H9 (cell line): ENCODE measurements at regions not wholly inside any gene's neighbourhood (a gene's known extent, or its start where the extent isn't known, plus 50 kb on each side); places are given as distances from the start of the nearest gene placed in this dataset.

Experiments used
- DNase-seq: peaks from one replicate; pipeline ENCODE4 v3.0.0-alpha.2; 2017
- H2AFZ ChIP-seq: one replicate; pipeline ENCODE4 v1.6.1; 2013; ENCODE audit warnings: mild to moderate bottlenecking, low read length, control low read depth, moderate library complexity
- H2AK5ac ChIP-seq: 2 replicates; pipeline ENCODE4 v1.6.1; 2013; ENCODE audit warnings: low read length, control low read depth, mixed read lengths; ENCODE audit not compliant: insufficient read length
- H2BK120ac ChIP-seq: one replicate; pipeline ENCODE4 v1.6.1; 2013; ENCODE audit warnings: low read depth, mild to moderate bottlenecking, low read length, control low read depth, inconsistent platforms; ENCODE audit not compliant: poor library complexity, severe bottlenecking
- H2BK12ac ChIP-seq: 2 replicates; pipeline ENCODE4 v1.6.1; 2013; ENCODE audit warnings: low read length, control low read depth, mixed read lengths, low read depth; ENCODE audit not compliant: insufficient read length
- H2BK15ac ChIP-seq: 2 replicates; pipeline ENCODE4 v1.6.1; 2013; ENCODE audit warnings: low read depth, low read length, control low read depth
- H2BK20ac ChIP-seq: one replicate; pipeline ENCODE4 v1.6.1; 2013; ENCODE audit warnings: low read depth, mild to moderate bottlenecking, low read length, control low read depth, inconsistent platforms; ENCODE audit not compliant: poor library complexity, severe bottlenecking
- H2BK5ac ChIP-seq: 2 replicates; pipeline ENCODE4 v1.6.1; 2013; ENCODE audit warnings: low read length, control low read depth, mixed read lengths; ENCODE audit not compliant: insufficient read length
- H3K14ac ChIP-seq: 2 replicates; pipeline ENCODE4 v1.6.1; 2013; ENCODE audit warnings: low read length, control low read depth; ENCODE audit not compliant: insufficient read depth
- H3K18ac ChIP-seq: 2 replicates; pipeline ENCODE4 v1.6.1; 2013; ENCODE audit warnings: low read depth, mild to moderate bottlenecking, mixed read lengths, low read length, control low read depth; ENCODE audit not compliant: insufficient read length
- H3K23ac ChIP-seq: 2 replicates; pipeline ENCODE4 v1.6.1; 2013; ENCODE audit warnings: low read length, control low read depth, mixed read lengths, low read depth; ENCODE audit not compliant: insufficient read length
- H3K23me2 ChIP-seq: 2 replicates; pipeline ENCODE4 v1.6.1; 2013; ENCODE audit warnings: low read depth, mild to moderate bottlenecking, mixed read lengths, low read length, control low read depth; ENCODE audit not compliant: insufficient read length, poor library complexity, severe bottlenecking
- H3K27ac ChIP-seq: 2 replicates; pipeline ENCODE4 v1.5.1; 2013; ENCODE audit warnings: low read length, control low read depth, mixed read lengths, low read depth; ENCODE audit not compliant: insufficient read length
- H3K27me3 ChIP-seq: 2 replicates; pipeline ENCODE4 v1.6.1; 2013; ENCODE audit warnings: low read length, control low read depth, inconsistent platforms; ENCODE audit not compliant: insufficient read depth
- H3K4ac ChIP-seq: 2 replicates; pipeline ENCODE4 v1.6.1; 2013; ENCODE audit warnings: low read depth, mild to moderate bottlenecking, control low read depth, inconsistent platforms, low read length, moderate library complexity
- H3K4me1 ChIP-seq: 2 replicates; pipeline ENCODE4 v1.6.1; 2013; ENCODE audit warnings: low read length, control low read depth, inconsistent platforms; ENCODE audit not compliant: insufficient read depth
- H3K4me2 ChIP-seq: 2 replicates; pipeline ENCODE4 v1.6.1; 2013; ENCODE audit warnings: low read length, control low read depth, mixed read lengths; ENCODE audit not compliant: insufficient read length, insufficient read depth
- H3K56ac ChIP-seq: 2 replicates; pipeline ENCODE4 v1.6.1; 2013; ENCODE audit warnings: low read depth, mild to moderate bottlenecking, mixed read lengths, low read length, control low read depth; ENCODE audit not compliant: insufficient read length
- H3K79me1 ChIP-seq: 2 replicates; pipeline ENCODE4 v1.6.1; 2013; ENCODE audit warnings: low read depth, mild to moderate bottlenecking, moderate library complexity, low read length, control low read depth, inconsistent platforms; ENCODE audit not compliant: insufficient read depth, poor library complexity, severe bottlenecking
- H3K79me2 ChIP-seq: 2 replicates; pipeline ENCODE4 v1.6.1; 2013; ENCODE audit warnings: low read length, control low read depth, inconsistent platforms; ENCODE audit not compliant: insufficient read depth
- H3K9ac ChIP-seq: 2 replicates; pipeline ENCODE4 v1.6.1; 2013; ENCODE audit warnings: low read length, control low read depth, mixed read lengths; ENCODE audit not compliant: insufficient read length; ENCODE audit errors: extremely low read depth
- H3K9me3 ChIP-seq: one replicate; pipeline ENCODE4 v1.6.1; 2013; ENCODE audit warnings: low read depth, low read length, inconsistent platforms; ENCODE audit not compliant: control insufficient read depth
- H3T11ph ChIP-seq: one replicate; pipeline ENCODE4 v1.6.1; 2013; ENCODE audit warnings: mild to moderate bottlenecking, low read length, control low read depth, inconsistent platforms
- H4K20me1 ChIP-seq: one replicate; pipeline ENCODE4 v1.6.1; 2013; ENCODE audit not compliant: control insufficient read depth, insufficient read length, insufficient read depth
- H4K5ac ChIP-seq: 2 replicates; pipeline ENCODE4 v1.6.1; 2013; ENCODE audit warnings: low read depth, mild to moderate bottlenecking, mixed read lengths, low read length, control low read depth; ENCODE audit not compliant: insufficient read length
- H4K8ac ChIP-seq: replicated peaks from 2 replicates; pipeline ENCODE4 v1.6.1; 2013; ENCODE audit warnings: low read length, control low read depth, mixed read lengths, low read depth; ENCODE audit not compliant: insufficient read length
- H4K91ac ChIP-seq: 2 replicates; pipeline ENCODE4 v1.6.1; 2013; ENCODE audit warnings: low read depth, mild to moderate bottlenecking, moderate library complexity, mixed read lengths, low read length, control low read depth; ENCODE audit not compliant: insufficient read length
- H3K27ac Mint-ChIP-seq, 3 experiments: 2 replicates in 2 of 3; 3 replicates in 1 of 3; pipeline ENCODE4 v1.8.0; 2020 to 2021; ENCODE audit warnings: mixed read lengths in 3 of 3, mild to moderate bottlenecking in 1 of 3, moderate library complexity in 1 of 3
- H3K27me3 Mint-ChIP-seq: 2 replicates; pipeline ENCODE4 v1.8.0; 2021; ENCODE audit warnings: low read depth, mild to moderate bottlenecking, moderate library complexity, mixed read lengths
- H3K36me3 Mint-ChIP-seq, 3 experiments: 2 replicates in 2 of 3; 3 replicates in 1 of 3; pipeline ENCODE4 v1.8.0; 2020 to 2021; ENCODE audit warnings: low read depth in 3 of 3, mixed read lengths in 3 of 3; ENCODE audit not compliant: insufficient read depth in 1 of 3
- H3K4me1 Mint-ChIP-seq, 2 experiments: 2 replicates each; pipeline ENCODE4 v1.8.0; 2020; ENCODE audit warnings: mixed read lengths in 2 of 2
- H3K4me3 Mint-ChIP-seq, 2 experiments: 2 replicates in 1 of 2; 3 replicates in 1 of 2; pipeline ENCODE4 v1.8.0; 2020 to 2021; ENCODE audit warnings: mild to moderate bottlenecking in 2 of 2, mixed read lengths in 2 of 2, moderate library complexity in 1 of 2
- H3K9me3 Mint-ChIP-seq, 2 experiments: 2 replicates in 1 of 2; 3 replicates in 1 of 2; pipeline ENCODE4 v1.8.0; 2020; ENCODE audit warnings: mild to moderate bottlenecking in 2 of 2, mixed read lengths in 2 of 2, moderate library complexity in 1 of 2
- WGBS: extraction: QIAGEN DNeasy Blood & Tissue Kit; methylation state at CpG from one replicate; pipeline ENCODE4 v1.1.7; 2013; ENCODE audit warnings: missing lambda C conversion rate, low lambda C conversion rate, mixed read lengths; ENCODE audit not compliant: insufficient read length; ENCODE audit errors: extremely low coverage; 5-methylcytosine and 5-hydroxymethylcytosine counted together
- TF ChIP-seq, protein P1 (sequence below): fragments of 200-600 bp; sonication (generic); conservative IDR thresholded peaks from 3 replicates; pipeline ENCODE4 v1.8.0; 2021; ENCODE audit warnings: antibody characterized with exemption, mild to moderate bottlenecking

DNA sequence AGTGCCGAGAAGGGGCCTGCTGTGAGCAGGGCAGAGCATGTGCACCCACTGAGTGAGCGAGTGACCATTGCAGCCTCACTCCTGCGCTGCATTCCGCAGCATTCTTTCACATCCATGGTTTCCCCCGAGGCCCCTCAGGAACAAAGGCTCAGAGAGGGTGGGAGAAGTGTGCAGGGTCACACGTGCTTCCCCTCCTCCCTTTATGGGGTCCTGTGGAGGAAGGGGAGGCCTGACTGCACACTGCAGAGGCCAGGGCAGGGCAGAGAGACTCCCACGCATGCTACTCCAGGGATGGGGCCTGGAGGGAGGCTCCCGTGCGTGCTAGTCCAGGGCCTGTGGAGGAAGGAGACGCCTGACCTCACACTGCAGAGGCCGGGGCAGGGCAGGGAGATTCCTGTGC is 63.2 kb downstream of the DIO3 start:
- no peak overlapping the region for H2AFZ ChIP-seq
- no peaks in the 10 kb centered on the region; a peak in 2 of 5 replicates for H3K9me3 Mint-ChIP-seq

More for the DNA sequence above, 63.2 kb downstream of the DIO3 start:
- peaks cover 16 to 20% of the 10 kb centered on the region in 2 experiments for H3K4me1 Mint-ChIP-seq
- H3K79me2 ChIP-seq, result no peaks in the 10 kb centered on the region
- H2BK120ac ChIP-seq, result no peak overlapping the region
- H2BK20ac ChIP-seq, result no peak overlapping the region
- no peak overlapping the region for H3K9ac ChIP-seq
- no peaks in the 10 kb centered on the region for H3K23me2 ChIP-seq
- H3K23ac ChIP-seq, result no peak overlapping the region
- no peaks in the 10 kb centered on the region; the same call in 1 of the 2 replicates for H3K27me3 ChIP-seq
- no peak overlapping the region; a peak in 1 of 7 replicates for H3K27ac Mint-ChIP-seq
- no peaks in the 10 kb centered on the region; the same call in 1 of the 2 replicates for H3K4me1 ChIP-seq
- H2AK5ac ChIP-seq, result no peak overlapping the region
- H3K18ac ChIP-seq, result no peak overlapping the region
- no peaks in the 10 kb centered on the region for H3K79me1 ChIP-seq
- H3K4me2 ChIP-seq, result no peak overlapping the region
- H3K9me3 ChIP-seq, result no peaks in the 10 kb centered on the region
- no peak overlapping the region for H2BK15ac ChIP-seq
- H3K4ac ChIP-seq, result no peak overlapping the region
- no peak overlapping the region for H4K8ac ChIP-seq
- no peaks in the 10 kb centered on the region for H4K20me1 ChIP-seq
- no peak overlapping the region for H2BK12ac ChIP-seq
- no peak overlapping the region for H3K56ac ChIP-seq
- no peaks in the 10 kb centered on the region; a peak in 1 of 7 replicates for H3K36me3 Mint-ChIP-seq
- no peak overlapping the region for H3T11ph ChIP-seq
- TF ChIP-seq, protein P1, sequence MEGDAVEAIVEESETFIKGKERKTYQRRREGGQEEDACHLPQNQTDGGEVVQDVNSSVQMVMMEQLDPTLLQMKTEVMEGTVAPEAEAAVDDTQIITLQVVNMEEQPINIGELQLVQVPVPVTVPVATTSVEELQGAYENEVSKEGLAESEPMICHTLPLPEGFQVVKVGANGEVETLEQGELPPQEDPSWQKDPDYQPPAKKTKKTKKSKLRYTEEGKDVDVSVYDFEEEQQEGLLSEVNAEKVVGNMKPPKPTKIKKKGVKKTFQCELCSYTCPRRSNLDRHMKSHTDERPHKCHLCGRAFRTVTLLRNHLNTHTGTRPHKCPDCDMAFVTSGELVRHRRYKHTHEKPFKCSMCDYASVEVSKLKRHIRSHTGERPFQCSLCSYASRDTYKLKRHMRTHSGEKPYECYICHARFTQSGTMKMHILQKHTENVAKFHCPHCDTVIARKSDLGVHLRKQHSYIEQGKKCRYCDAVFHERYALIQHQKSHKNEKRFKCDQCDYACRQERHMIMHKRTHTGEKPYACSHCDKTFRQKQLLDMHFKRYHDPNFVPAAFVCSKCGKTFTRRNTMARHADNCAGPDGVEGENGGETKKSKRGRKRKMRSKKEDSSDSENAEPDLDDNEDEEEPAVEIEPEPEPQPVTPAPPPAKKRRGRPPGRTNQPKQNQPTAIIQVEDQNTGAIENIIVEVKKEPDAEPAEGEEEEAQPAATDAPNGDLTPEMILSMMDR, result no peak
- no peak overlapping the region for H3K14ac ChIP-seq
- H3K4me3 Mint-ChIP-seq, result no peak overlapping the region
- no CpG with 5 or more reads among the region's 11 CpGs for WGBS
- no peak for DNase-seq
- peaks cover 29% of the 10 kb centered on the region for H3K27me3 Mint-ChIP-seq
- no peak overlapping the region for H3K27ac ChIP-seq
- H4K91ac ChIP-seq, result no peak overlapping the region
- no peak overlapping the region for H2BK5ac ChIP-seq
- no peak overlapping the region for H4K5ac ChIP-seq
